Chondrocyte (in vitro differentiated cells): ENCODE measurements at regions not wholly inside any gene's neighbourhood (a gene's known extent, or its start where the extent isn't known, plus 50 kb on each side); places are given as distances from the start of the nearest gene placed in this dataset.

Experiments used
- DNase-seq: peaks from one replicate; pipeline ENCODE4 v3.0.0; 2021; ENCODE audit warnings: mixed read lengths, low spot score
- H3K27ac Mint-ChIP-seq: one replicate; pipeline ENCODE4 v1.8.0; 2021; ENCODE audit warnings: mild to moderate bottlenecking, moderate library complexity, mixed read lengths; ENCODE audit not compliant: unreplicated experiment
- H3K27me3 Mint-ChIP-seq: 2 replicates; pipeline ENCODE4 v1.8.0; 2021; ENCODE audit warnings: low read depth, mixed read lengths
- H3K36me3 Mint-ChIP-seq: 2 replicates; pipeline ENCODE4 v1.8.0; 2021; ENCODE audit warnings: low read depth, mixed read lengths
- H3K4me1 Mint-ChIP-seq: 2 replicates; pipeline ENCODE4 v1.8.0; 2021; ENCODE audit warnings: low read depth, mild to moderate bottlenecking, mixed read lengths
- H3K4me3 Mint-ChIP-seq: one replicate; pipeline ENCODE4 v1.8.0; 2021; ENCODE audit warnings: mild to moderate bottlenecking, moderate library complexity, mixed read lengths; ENCODE audit not compliant: unreplicated experiment
- H3K9me3 Mint-ChIP-seq: 2 replicates; pipeline ENCODE4 v1.8.0; 2021; ENCODE audit warnings: low read depth, mixed read lengths
- CTCF ChIP-seq: fragments of 200-600 bp; sonication (generic); IDR thresholded peaks from 2 replicates; pipeline ENCODE4 v1.5.0; 2021; ENCODE audit warnings: antibody characterized with exemption, mild to moderate bottlenecking, moderate library complexity

- Mint-ChIP-seq H3K9me3 (peaks cover 2% of the 10 kb centered on the region), H3K36me3 (no peaks in the 10 kb centered on the region), H3K4me1 (peaks cover 5% of the 10 kb centered on the region), H3K4me3 (no peak overlapping the region), H3K27me3 (peaks cover 3% of the 10 kb centered on the region), H3K27ac (no peak overlapping the region)
- no peak for TF ChIP-seq CTCF
- no peak for DNase-seq
Observed at GRCh38 chr9:119027901-119028699, 341.1 kb downstream of the BRINP1 start.

- Mint-ChIP-seq H3K36me3 (no peaks in the 10 kb centered on the region), H3K27me3 (peaks cover 3% of the 10 kb centered on the region), H3K27ac (no peak overlapping the region), H3K9me3 (peaks cover 10% of the 10 kb centered on the region), H3K4me3 (no peak overlapping the region), H3K4me1 (peaks cover 5% of the 10 kb centered on the region)
- no peak for DNase-seq
- TF ChIP-seq CTCF: no peak
Observed at GRCh38 chr9:119029886-119030285, 339.3 kb downstream of the BRINP1 start.

- Mint-ChIP-seq H3K4me1 (no peaks in the 10 kb centered on the region), H3K27ac (no peak overlapping the region), H3K4me3 (no peak overlapping the region), H3K27me3 (no peaks in the 10 kb centered on the region), H3K36me3 (no peaks in the 10 kb centered on the region), H3K9me3 (peaks cover 10% of the 10 kb centered on the region)
- TF ChIP-seq CTCF: no peak
- no peak for DNase-seq
Observed at GRCh38 chr9:119033596-119033995, 335.6 kb downstream of the BRINP1 start.

GRCh38 chr9:119036969-119037368, 332.3 kb downstream of the BRINP1 start:
- Mint-ChIP-seq H3K36me3 (no peaks in the 10 kb centered on the region), H3K27me3 (no peaks in the 10 kb centered on the region), H3K27ac (no peak overlapping the region), H3K9me3 (peaks cover 15% of the 10 kb centered on the region), H3K4me3 (no peak overlapping the region), H3K4me1 (no peaks in the 10 kb centered on the region)
- no peak for TF ChIP-seq CTCF
- no peak for DNase-seq

- H3K9me3 Mint-ChIP-seq: peaks cover 4% of the 10 kb centered on the region
- no peaks in the 10 kb centered on the region for H3K36me3 Mint-ChIP-seq
- no peak overlapping the region for H3K4me3 Mint-ChIP-seq
- peaks cover 5% of the 10 kb centered on the region for H3K27me3 Mint-ChIP-seq
- no peak for DNase-seq
- H3K27ac Mint-ChIP-seq: no peak overlapping the region
- H3K4me1 Mint-ChIP-seq: no peaks in the 10 kb centered on the region
- TF ChIP-seq CTCF: no peak
Observed at GRCh38 chr9:119043996-119044395, 325.2 kb downstream of the BRINP1 start.
